ENCODE measurements at regions not wholly inside any gene's neighbourhood (a gene's known extent, or its start where the extent isn't known, plus 50 kb on each side); places are given as distances from the start of the nearest gene placed in this dataset.

GRCh38 chr2:217289907-217290280 is 430.0 kb upstream of the TNP1 start:
- no peak for DNase-seq

DNA sequence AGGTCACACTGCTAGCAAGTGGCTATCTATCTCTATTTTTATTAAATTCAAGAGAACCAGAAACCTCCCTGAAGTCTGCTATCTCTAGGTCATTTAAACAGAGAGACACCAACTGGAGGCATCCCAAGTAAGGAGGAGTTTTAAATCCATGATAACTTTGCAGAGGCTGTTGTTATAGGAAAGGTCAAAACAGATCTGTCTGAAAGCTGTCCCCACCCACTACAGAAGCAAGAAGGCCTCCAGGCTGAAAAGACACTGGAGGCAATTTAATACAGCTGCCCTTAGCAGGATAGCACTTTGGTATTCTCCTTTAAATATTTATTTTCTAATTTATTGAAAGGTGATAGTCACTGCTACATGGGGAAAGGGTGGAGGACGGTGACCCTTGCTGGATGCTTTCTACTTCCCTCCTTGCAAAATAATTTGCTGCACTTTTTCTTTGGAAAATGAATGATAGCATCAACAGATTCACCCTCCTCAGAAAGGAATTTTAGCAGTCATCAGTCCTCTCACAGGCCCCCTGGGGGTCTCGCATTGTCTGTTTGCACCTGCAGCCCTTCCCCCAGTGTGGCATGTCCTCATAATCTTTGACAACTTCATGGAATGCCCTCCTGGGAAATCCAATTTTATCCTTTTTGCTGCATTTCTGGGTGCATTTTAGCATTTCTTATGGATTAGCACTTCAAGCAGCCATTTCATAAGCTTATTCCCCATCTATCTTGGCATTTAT is 429.5 kb upstream of the TNP1 start:
- no peak for DNase-seq

DNA sequence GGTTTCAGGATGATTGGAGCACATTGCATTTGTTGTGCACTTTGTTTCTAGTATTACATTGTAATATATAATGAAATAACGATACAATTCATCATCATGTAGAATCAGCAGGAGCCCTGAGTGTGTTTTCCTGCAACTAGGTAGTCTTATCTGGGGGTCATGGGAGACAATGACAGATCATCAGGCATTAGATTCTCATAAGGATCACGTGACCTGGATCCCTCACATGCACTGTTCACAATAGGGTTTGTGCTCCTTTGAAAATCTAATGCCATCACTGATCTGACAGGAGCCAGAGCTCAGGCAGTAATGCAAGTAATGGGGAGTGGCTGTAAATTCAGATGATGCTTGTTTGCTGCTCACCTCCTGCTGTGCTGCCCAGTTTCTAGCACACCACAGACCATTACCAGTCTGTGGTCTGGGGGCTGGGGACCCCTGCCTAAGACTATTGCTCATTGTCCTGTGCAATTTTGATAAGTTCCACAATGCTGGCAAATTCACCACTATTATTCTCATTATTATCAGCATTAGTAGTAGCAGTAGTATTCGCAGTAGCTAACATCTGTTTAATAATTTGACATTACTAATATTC is 428.7 kb upstream of the TNP1 start:
- no peak for DNase-seq

DNA sequence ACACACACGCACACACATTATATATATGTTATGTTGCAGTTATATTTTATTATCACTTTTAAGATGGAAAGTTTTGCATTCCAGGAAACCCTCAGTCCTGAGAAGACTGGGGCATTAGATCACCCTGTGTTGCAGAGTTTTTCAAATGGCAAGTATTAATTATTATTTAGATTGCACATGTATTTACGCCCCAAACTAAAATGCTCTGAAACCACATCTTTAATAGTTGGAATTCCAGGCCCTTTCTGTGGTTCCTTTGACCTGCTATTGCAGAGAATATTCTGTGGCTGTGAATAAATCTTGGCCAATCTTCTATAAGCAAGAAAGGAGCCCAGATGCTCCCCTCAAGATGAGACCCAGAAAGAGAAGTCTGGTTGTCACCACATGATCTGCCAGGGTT is 427.0 kb upstream of the TNP1 start:
- DNase-seq = no peak

- DNase-seq = no peak
These were observed 426.1 kb upstream of the TNP1 start for GRCh38 chr2:217285926-217286325.

DNA sequence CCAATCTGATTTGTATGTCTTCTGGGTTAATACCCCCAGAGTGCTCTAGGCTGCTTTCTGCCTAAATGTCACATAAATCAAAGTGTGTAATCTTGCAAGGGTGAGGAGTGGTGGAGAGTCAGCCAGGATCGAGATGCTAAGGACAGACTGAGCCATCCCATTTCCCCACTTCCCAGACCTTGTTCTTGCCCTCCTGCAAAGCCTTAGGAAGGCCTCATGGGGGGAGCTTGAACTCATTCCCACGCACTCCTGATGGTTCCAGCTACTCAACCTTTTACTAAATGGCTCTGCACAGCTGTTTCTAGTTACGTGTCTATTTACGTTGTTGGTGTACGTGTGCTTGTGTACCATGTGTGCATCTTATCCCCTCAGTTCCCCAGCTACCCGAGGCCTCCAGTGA is 423.6 kb upstream of the TNP1 start:
- DNase-seq = no peak

GRCh38 chr2:217282531-217282930 is 422.7 kb upstream of the TNP1 start:
- DNase-seq = no peak

- DNase-seq = no peak
These were observed 419.7 kb upstream of the TNP1 start for GRCh38 chr2:217279556-217279955.

DNA sequence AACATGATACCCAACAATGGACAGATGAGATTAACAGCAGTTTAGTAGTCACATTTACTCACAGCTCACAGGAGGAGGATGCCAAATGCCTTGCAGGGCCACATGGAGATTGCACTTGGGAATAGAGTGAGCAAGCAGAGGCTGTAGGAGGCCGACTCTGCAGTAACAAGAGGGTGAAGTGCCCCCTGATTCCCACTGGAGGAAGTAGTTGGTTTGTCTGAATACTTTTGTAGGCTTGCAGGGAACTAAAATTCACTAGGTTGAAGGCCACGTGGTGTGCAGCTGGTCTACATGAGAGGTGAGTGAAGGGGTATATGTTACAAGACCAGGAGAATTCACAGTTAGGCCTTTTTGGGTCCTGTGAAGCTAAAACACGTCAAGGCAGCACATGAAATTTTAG is 419.3 kb upstream of the TNP1 start:
- DNase-seq = no peak

DNA sequence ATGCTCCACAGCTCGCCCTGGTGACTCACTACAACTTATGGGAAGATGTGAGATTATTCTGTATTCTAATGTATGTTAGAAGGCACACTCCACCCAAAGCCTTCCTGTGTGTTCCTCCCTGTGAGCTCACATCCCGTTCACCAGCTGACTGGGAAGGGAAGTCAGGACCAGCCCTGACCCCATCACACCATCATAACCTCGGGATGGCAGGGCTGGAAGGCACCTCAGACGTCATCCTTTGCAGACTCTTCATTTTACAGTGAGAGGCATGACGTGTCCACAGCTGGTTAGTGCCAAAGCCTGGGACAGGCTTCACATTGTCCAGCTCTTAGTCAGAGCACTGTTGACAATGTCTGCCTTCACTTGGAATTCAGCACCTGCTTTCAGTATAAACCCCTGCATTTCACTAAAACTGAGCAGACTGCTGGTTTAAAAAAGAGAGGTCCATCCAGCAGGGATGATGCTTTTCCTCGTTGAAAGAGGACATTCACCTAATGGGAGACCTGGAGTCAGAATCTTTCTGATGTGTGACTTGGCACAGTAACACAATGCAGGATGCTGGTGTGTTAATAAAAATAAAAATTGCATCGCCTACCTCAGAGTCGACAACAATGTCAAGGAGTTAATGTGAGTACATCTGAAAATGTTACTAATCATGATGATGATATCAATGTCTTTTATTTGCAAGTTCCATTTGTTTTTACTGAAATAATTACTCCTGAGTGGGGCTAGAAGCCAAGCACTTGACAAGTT is 418.0 kb upstream of the TNP1 start:
- no peak for DNase-seq

GRCh38 chr2:217276433-217276832 is 416.6 kb upstream of the TNP1 start:
- DNase-seq = no peak

DNA sequence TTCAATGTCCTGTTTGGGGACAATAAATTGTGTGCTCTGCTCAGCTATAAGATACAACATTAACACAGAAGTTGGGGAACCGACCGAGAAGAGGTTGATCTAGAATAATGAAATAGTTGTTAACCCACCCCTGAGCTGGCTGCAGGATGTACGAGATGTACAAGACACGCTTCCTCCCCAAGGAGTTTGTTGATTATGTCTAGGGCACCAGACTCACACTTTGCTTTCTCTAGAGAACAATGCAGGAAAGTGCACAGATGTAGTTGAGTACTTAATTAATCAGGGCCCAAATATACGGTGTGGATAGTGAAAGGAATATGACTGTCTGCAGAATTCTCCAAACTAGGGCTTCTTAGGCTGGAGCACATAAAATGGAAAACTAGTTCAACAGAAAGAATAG is 415.2 kb upstream of the TNP1 start:
- no peak for DNase-seq

GRCh38 chr2:217274578-217274977 is 414.7 kb upstream of the TNP1 start:
- DNase-seq = no peak

DNA sequence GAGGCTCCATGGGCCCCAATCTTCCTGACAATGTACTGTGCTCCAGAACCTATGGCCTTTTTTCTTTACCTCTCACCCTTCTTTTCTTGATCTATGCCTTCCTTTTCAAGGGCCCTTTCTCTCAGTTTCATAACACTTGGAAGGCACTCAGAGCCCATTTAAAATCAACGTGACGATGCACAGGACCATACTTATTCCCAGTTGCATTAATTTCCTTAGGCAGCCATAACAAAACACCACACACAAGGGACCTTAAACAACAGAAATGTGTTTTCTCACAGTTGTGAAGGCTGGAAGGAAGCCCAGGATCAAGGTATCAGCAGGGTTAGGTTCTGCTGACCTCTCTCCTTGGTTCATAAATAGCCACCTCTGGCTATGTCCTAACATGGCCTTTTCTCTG is 414.0 kb upstream of the TNP1 start:
- no peak for DNase-seq

DNA sequence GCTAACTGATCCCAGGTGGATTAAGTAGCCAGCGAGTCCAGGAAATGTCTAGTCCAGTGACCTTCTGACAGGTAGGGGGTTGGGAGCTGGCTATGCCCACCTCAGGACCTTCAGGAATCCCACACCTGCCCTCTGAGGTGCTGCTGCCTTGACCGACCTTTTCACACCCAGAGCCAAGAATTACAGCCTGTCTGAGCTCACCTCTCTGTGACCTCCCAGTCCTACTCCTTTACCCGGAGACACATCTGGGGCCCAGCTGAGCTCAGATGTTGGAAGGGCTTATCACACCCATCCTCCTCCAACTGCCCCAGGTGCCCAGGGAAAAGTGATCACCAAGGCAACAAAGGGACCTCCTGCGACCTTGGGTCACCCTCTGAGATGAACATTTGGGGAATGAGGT is 413.3 kb upstream of the TNP1 start:
- DNase-seq = no peak

DNA sequence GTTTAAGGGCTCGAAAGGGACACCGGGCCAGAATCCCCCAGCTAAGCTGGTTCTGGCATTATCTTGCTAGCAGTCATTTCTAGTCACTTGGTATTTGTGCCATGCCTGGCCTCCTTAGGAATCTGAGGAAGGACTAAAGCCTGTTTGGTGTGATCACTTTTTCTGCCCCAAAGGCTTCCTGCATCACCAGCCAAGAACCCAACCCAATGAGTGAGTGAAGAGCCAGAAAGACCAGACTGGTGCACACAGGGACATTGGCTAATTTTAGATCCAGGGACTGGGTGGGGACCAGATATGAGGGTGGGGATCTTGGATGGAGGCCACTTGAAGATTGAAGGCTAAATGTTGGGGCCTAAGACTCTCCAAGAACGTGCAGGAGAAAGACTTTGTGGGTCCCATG is 411.9 kb upstream of the TNP1 start:
- DNase-seq = no peak

GRCh38 chr2:217270485-217271121 is 410.7 kb upstream of the TNP1 start:
- DNase-seq = no peak

DNA sequence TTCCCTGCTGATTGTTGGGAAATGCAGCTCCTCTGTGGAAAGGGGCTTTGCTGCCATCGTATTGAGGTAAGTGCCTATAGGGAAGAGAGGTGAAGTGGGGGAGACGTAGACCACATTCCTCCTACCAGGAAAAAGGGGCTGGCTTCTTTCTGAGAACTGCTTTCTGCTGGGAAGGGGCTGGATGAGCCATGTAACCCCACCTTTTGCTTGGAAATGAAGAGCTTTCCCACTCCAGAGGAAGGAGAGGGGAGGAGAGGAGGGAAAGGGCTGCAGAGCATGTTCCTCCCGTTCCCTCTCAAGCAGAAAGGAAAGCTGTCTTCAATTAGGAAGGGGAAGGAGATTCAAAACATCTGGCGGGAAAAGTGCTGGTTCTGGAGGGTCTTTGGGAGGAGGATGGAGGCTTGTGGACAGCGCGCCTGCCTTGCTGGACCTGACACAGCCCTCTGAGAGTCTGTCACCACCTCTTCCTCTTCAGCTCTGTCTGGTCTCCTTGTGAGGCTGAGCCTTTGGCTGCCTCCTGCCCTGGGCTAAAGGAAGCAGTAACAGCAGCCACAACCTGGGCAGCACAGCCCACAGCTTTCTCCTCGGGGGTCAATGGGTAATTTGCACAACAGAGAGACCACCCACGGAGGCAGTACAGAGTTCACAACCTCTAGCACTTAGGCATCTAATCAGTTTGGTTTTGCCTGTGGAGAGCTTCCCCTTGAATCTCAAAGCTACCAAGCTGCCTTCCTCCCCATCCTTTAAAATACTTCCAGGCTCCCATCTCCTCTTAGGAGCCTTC is 410.0 kb upstream of the TNP1 start:
- no peak for DNase-seq

DNA sequence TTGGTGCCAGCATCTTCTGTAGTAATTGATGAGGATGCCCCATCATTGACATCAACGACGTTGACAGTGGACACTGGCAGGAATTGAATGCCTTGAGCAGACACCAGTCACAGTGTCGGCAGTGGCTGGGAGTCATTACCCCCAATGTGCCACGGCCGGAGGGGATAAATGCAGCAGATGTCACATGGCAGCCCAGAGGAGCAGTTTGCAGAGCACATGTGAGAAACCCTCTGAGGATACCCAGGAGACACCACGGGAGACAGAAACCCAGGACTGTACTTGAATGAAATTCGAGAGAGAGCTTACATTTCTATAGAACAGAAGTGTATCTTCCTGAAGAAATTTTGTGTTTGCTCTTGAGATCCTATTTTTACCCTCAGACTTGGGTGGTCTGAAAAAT is 409.1 kb upstream of the TNP1 start:
- DNase-seq = no peak

GRCh38 chr2:217267758-217268157 is 407.9 kb upstream of the TNP1 start:
- no peak for DNase-seq

- no peak for DNase-seq
These were observed 403.9 kb upstream of the TNP1 start for GRCh38 chr2:217263756-217264155.

DNA sequence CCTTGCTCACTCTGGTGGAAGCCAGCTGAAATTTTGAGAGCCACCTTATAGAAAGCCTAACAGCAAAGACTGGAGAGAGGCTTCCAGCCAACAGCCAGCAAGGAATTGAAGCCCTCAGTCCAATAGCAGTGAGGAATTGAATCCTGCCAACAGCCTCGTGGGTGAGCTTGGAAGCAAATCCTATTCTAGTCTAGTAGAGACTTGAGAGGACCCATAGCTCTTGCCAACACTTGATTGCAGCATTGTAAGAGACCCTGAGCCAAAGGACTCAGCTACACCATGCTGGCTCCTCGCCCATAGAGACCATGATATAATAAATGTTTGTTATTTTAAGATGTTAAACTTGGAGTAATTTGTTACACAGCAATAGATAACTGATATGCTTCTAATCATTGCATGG is 403.0 kb upstream of the TNP1 start:
- no peak for DNase-seq

DNA sequence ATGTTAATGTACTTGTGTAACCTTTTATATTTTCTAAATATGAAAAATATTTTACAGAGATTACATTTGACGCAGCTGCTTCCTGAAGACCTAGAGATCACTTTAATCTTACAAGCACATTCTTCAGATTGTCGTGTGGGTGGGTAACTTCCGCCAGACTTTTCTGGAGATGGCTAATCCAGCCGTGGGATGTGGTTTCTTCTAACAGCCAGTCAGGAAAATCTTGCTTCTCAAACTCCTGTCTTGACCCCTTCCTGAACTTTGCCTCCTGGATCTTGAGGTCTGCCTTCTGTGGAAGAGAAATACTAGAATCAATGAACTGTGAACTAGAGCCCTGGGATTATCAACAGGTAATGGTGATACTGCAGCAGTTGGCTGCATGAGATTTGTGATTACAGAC is 401.6 kb upstream of the TNP1 start:
- no peak for DNase-seq
